GM12873 (cell line): ENCODE measurements at regions not wholly inside any gene's neighbourhood (a gene's known extent, or its start where the extent isn't known, plus 50 kb on each side); places are given as distances from the start of the nearest gene placed in this dataset.

Experiments used
- TF ChIP-seq, protein P1 (sequence below): IDR thresholded peaks from 2 replicates; pipeline ENCODE4 v1.5.1; 2012; ENCODE audit warnings: low read depth, mild to moderate bottlenecking, moderate library complexity, low read length, control low read depth; ENCODE audit not compliant: insufficient read depth; ENCODE audit errors: missing control alignments

- TF ChIP-seq, protein P1, sequence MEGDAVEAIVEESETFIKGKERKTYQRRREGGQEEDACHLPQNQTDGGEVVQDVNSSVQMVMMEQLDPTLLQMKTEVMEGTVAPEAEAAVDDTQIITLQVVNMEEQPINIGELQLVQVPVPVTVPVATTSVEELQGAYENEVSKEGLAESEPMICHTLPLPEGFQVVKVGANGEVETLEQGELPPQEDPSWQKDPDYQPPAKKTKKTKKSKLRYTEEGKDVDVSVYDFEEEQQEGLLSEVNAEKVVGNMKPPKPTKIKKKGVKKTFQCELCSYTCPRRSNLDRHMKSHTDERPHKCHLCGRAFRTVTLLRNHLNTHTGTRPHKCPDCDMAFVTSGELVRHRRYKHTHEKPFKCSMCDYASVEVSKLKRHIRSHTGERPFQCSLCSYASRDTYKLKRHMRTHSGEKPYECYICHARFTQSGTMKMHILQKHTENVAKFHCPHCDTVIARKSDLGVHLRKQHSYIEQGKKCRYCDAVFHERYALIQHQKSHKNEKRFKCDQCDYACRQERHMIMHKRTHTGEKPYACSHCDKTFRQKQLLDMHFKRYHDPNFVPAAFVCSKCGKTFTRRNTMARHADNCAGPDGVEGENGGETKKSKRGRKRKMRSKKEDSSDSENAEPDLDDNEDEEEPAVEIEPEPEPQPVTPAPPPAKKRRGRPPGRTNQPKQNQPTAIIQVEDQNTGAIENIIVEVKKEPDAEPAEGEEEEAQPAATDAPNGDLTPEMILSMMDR, result no peak
These were observed 819.2 kb downstream of the UQCRFS1 start for GRCh38 chr19:28393574-28394336.

DNA sequence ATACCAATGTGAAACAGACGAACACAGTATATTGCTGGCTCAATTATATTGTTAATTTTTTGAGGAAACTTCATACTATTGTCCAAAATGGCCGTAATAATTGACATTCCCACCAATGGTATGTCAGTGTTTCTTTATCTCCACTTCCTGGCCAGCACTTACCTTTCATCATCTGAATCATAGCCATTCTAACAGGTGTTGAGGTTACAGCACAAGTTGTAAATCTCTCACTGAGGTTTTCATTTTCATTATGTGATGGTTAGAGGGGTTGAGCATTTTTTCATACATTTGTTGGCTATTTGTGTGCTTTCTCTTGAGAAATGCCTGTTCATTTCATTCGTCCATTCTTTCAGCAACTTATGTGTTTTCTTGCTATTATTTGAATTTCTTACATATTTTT lies 824.0 kb downstream of the UQCRFS1 start:
- TF ChIP-seq, protein P1, result no peak

DNA sequence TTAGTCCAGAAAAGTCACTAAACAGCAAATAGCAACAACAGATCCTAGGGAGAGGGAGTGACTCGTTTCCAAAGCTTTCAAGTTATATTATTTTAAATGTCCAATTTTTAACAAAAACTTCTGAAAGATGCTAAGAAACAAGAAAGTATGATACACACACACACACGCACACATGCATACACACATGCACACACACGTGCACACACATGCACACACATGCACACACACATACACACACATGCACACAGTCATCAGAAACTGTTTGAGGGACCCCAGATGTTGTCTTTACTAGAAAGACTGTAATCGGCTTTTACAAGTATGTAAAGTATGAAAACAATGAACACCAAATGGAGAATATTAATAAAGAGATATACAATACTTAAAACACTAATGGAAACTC lies 825.4 kb downstream of the UQCRFS1 start:
- TF ChIP-seq, protein P1, result no peak

DNA sequence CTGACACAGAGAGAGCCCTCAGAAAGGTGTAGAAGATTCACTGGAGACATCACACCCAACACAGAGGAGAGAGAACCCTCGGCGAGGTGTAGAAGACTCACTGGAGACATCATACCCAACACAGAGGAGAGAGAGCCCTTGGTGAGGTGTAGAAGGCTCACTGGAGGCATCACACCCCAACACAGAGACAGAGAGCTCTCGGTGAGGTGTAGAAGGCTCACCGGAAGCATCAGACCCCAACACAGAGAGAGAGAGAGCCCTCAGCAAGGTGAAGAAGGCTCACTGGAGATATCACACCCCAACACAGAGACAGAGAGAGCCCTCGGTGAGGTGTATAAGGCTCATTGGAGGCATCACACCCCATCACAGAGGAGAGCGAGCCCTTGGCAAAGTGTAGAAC lies 826.5 kb downstream of the UQCRFS1 start:
- TF ChIP-seq, protein P1, result no peak

GRCh38 chr19:28386066-28386465 lies 826.9 kb downstream of the UQCRFS1 start:
- TF ChIP-seq, protein P1, result no peak

DNA sequence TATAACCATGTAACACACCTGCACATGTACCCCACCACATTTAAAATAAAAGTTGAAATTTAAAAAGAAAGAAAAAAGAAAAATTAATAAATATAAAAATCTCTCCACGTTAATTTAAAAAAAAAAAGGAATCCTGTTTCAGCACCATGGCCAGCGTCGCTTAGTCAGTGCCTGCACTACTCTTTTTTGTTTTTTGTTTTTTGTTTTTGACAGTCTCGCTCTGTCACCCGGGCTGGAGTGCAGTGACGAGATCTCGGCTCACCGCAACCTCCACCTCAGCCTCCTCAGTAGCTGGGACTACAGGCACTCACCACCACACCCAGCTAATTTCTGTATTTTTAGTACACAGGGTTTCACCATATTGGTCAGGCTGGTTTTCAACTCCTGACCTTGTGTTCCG lies 835.9 kb downstream of the UQCRFS1 start:
- TF ChIP-seq, protein P1, result no peak

- TF ChIP-seq, protein P1, result no peak
These were observed 838.0 kb downstream of the UQCRFS1 start for GRCh38 chr19:28374971-28375370.
